ENCODE measurements at regions not wholly inside any gene's neighbourhood (a gene's known extent, or its start where the extent isn't known, plus 50 kb on each side); places are given as distances from the start of the nearest gene placed in this dataset.

DNA sequence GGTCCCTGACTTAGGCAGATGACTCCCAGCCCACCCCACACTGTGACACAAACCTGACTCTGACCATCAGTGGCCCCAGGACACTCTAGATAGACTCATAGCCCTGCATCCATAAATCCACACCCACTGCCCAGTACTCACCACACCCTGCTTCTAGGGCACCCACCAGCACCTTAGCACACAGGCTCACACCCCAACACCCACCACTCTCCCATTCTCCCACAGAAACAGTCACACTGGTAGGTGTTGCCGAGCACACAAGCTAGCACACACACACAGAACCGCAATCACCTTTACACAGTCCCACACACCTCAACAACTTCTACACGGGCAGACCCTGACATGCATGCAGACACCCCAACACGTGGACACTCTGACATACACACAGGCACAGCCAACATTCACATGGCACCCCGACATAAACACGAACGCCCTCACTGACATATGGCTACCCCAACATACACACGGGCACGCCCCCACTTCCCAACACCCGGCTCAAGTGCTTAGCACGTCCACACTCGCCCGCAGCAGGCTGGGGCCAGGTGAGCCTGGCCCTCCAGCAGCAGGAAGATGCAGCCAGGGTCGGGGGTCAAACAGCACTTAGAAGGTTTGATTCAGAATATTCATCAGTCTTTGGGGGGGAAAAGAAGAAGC, 105.5 kb upstream of the TARDBP start:
- ChIA-PET CTCF (interaction anchor here (1.1 to 2.1 kb wide), 2 partner anchors 35 to 399 kb away, joined by 3 to 5 read pairs; no protein-coding TSS in a partner anchor), POLR2A (no interaction called here)
- Histone ChIP-seq H3K9me3 (no peaks in the 10 kb centered on the region), H3K4me3 (no peak overlapping the region), H3K4me2 (no peak overlapping the region), H3K4me1 (no peaks in the 10 kb centered on the region), H3K27ac (no peak overlapping the region)
- TF ChIP-seq KDM1A (IDR thresholded peaks at IDR 0.05; ENCODE audit: low read depth) (no peak), KDM5A (IDR thresholded peaks at IDR 0.05) (no peak), FOSL2 (IDR thresholded peaks at IDR 0.05) (no peak), FOSL2 (CRISPR knock-in tag; IDR thresholded peaks at IDR 0.05) (no peak), EHMT2 (IDR thresholded peaks at IDR 0.05; ENCODE audit: low read depth) (no peak), ZNF302 (CRISPR knock-in tag; IDR thresholded peaks at IDR 0.05) (no peak), FOXS1 (CRISPR knock-in tag; IDR thresholded peaks at IDR 0.05) (no peak), HEYL (CRISPR knock-in tag; IDR thresholded peaks at IDR 0.05) (no peak), CHD4 (IDR thresholded peaks at IDR 0.05; ENCODE audit: borderline replicate concordance) (no peak), SREBF2 (IDR thresholded peaks at IDR 0.05) (no peak)
- WGBS (ENCODE audit: missing lambda C conversion rate), result 46% methylated on average over 13 of the region's 14 CpGs
- no peak for DNase-seq (ENCODE audit: low read depth in 1 of 2, low spot score in 1 of 2)
- FAIRE-seq, result no peak
- ATAC-seq, result no peak

DNA sequence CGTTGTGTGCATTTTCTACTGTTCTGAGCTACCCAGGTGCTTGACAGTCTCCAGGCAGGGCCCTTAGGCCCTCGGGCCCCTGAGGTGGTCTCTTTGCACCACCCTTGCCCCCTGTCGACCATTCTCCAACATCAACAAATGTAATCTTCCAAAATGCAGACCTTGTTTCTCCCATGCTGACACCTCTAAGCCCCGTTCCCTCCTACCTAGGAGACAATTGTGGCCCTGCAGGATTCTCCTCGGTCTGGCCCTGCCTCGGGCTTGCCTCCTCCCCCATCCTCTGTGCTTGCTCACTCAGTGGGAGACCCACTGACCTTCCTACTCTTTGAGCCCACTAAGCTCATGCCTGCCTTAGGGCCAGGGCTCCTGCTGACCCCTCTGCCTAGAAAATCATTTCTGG, 104.2 kb upstream of the TARDBP start:
- ATAC-seq, result no peak
- CTCF ChIA-PET, result interaction anchor here (0.7 to 2.1 kb wide), 2 partner anchors 34 to 414 kb away, joined by 3 to 5 read pairs; no protein-coding TSS in a partner anchor
- no peak overlapping the region for H3K4me3 ChIP-seq
- WGBS (ENCODE audit: missing lambda C conversion rate), result 62% methylated on average over 5 of the region's 6 CpGs
- no peak for DNase-seq (ENCODE audit: low read depth in 1 of 2, low spot score in 1 of 2)
- POLR2A ChIA-PET, result no interaction called here
- no peak overlapping the region for H3K4me2 ChIP-seq
- H3K4me1 ChIP-seq, result no peaks in the 10 kb centered on the region
- no peak for TF ChIP-seq NPAS2 (CRISPR knock-in tag; IDR thresholded peaks at IDR 0.05; ENCODE audit: borderline replicate concordance)
- TF ChIP-seq HOXB13 (CRISPR knock-in tag; IDR thresholded peaks at IDR 0.05; ENCODE audit: low read depth), result no peak
- no peak for TF ChIP-seq HEYL (CRISPR knock-in tag; IDR thresholded peaks at IDR 0.05)
- TF ChIP-seq, protein P1, sequence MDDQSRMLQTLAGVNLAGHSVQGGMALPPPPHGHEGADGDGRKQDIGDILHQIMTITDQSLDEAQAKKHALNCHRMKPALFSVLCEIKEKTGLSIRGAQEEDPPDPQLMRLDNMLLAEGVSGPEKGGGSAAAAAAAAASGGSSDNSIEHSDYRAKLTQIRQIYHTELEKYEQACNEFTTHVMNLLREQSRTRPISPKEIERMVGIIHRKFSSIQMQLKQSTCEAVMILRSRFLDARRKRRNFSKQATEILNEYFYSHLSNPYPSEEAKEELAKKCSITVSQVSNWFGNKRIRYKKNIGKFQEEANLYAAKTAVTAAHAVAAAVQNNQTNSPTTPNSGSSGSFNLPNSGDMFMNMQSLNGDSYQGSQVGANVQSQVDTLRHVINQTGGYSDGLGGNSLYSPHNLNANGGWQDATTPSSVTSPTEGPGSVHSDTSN (IDR thresholded peaks at IDR 0.05), result no peak
- TF ChIP-seq MAFK (IDR thresholded peaks at IDR 0.05; ENCODE audit: partially characterized antibody), result no peak
- TF ChIP-seq MAZ (IDR thresholded peaks at IDR 0.05; ENCODE audit: borderline replicate concordance, low read depth, low read length), result no peak
- no peak for TF ChIP-seq BHLHE40 (IDR thresholded peaks at IDR 0.05; ENCODE audit: low read depth, low read length)
- TF ChIP-seq NR3C1 (IDR thresholded peaks at IDR 0.05), result no peak
- no peak for TF ChIP-seq SREBF2 (IDR thresholded peaks at IDR 0.05)
- TF ChIP-seq HOXA7 (CRISPR knock-in tag; IDR thresholded peaks at IDR 0.05), result no peak
- TF ChIP-seq POLR2A (IDR thresholded peaks at IDR 0.05; ENCODE audit: low read length), result no peak
- no peak for TF ChIP-seq RNF2 (IDR thresholded peaks at IDR 0.05; ENCODE audit: borderline replicate concordance, low read depth)
- no peak for TF ChIP-seq RAD21 (conservative IDR thresholded peaks at IDR 0.05 in 1 of 2, IDR thresholded peaks at IDR 0.05 in 1 of 2)
- no peak for TF ChIP-seq ZNF302 (CRISPR knock-in tag; IDR thresholded peaks at IDR 0.05)
- TF ChIP-seq, protein P2, sequence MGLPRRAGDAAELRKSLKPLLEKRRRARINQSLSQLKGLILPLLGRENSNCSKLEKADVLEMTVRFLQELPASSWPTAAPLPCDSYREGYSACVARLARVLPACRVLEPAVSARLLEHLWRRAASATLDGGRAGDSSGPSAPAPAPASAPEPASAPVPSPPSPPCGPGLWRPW (IDR thresholded peaks at IDR 0.05), result no peak
- no peak for FAIRE-seq
- no peaks in the 10 kb centered on the region for H3K9me3 ChIP-seq
- H3K27ac ChIP-seq, result no peak overlapping the region
